ENCODE measurements at regions not wholly inside any gene's neighbourhood (a gene's known extent, or its start where the extent isn't known, plus 50 kb on each side); places are given as distances from the start of the nearest gene placed in this dataset.

DNA sequence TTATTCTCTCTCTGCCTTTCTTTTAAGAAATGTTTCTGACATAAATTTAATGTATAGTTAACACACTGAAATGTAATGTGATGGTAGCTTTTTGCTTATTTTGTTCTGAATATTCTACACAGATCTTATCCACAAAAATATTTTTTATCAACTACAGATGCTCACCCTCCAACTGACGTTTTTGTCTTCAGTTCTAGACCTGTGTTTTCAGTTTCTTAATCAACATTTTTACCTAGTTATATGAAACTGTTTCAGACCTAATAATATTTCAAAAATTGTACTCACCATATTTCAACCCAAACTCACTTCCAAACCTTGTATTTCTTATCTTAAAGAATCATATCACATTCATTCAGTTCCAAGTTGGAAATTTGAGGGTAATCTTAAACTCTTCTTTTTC, 452.8 kb downstream of the RFPL4B start:
- Mint-ChIP-seq H3K4me3 (no peak overlapping the region), H3K27ac (no peak overlapping the region), H3K36me3 (ENCODE audit: low read depth) (no peaks in the 10 kb centered on the region), H3K9me3 (peaks cover 8% of the 10 kb centered on the region), H3K27me3 (no peaks in the 10 kb centered on the region), H3K4me1 (no peaks in the 10 kb centered on the region)
- no peak for ATAC-seq
- DNase-seq = no peak

DNA sequence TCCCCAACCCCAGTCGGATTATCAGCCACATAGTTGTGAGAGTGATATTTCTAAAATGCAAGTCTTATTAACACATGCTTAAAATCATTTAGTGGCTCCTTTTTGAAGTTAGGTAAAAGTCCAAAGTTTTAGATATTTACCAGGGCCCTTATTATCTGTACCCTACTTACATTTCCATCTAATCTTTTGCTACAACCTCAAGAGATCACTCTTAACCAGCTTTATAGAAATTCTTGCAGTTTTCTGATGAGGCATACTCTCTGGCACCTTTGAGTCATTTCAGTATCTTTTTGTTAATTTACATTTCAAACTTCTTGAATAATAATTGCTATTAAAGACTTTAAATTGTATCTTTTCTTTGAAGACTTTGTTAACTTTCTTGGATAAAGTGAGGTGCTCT, 453.3 kb downstream of the RFPL4B start:
- no peaks in the 10 kb centered on the region for H3K36me3 Mint-ChIP-seq (ENCODE audit: low read depth)
- no peaks in the 10 kb centered on the region for H3K4me1 Mint-ChIP-seq
- no peak for DNase-seq
- no peak overlapping the region for H3K27ac Mint-ChIP-seq
- peaks cover 2% of the 10 kb centered on the region for H3K27me3 Mint-ChIP-seq
- H3K9me3 Mint-ChIP-seq = peaks cover 8% of the 10 kb centered on the region
- ATAC-seq = no peak
- no peak overlapping the region for H3K4me3 Mint-ChIP-seq

DNA sequence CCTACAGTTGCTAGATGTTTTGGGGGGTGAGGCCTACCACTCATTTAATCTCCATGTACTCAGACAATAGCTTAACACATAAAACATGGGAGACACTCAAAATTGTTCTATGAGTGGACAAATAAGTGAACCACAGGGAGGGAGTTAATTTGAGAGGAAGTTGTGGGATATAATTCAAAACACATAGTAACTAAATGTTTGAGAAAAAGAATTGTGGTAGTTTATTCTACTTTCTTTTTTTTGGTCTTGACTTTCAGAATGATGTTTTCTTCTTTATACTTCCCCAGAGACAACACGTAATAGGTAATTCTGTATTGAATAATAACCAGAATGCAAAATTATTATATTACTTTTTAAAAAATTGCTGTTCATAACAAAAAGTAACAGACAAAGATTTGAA, 453.8 kb downstream of the RFPL4B start:
- H3K4me1 Mint-ChIP-seq = no peaks in the 10 kb centered on the region
- H3K27ac Mint-ChIP-seq = no peak overlapping the region
- ATAC-seq (no peak), DNase-seq (no peak)
- peaks cover 2% of the 10 kb centered on the region for H3K27me3 Mint-ChIP-seq
- no peak overlapping the region for H3K4me3 Mint-ChIP-seq
- no peaks in the 10 kb centered on the region for H3K36me3 Mint-ChIP-seq (ENCODE audit: low read depth)
- peaks cover 8% of the 10 kb centered on the region for H3K9me3 Mint-ChIP-seq

DNA sequence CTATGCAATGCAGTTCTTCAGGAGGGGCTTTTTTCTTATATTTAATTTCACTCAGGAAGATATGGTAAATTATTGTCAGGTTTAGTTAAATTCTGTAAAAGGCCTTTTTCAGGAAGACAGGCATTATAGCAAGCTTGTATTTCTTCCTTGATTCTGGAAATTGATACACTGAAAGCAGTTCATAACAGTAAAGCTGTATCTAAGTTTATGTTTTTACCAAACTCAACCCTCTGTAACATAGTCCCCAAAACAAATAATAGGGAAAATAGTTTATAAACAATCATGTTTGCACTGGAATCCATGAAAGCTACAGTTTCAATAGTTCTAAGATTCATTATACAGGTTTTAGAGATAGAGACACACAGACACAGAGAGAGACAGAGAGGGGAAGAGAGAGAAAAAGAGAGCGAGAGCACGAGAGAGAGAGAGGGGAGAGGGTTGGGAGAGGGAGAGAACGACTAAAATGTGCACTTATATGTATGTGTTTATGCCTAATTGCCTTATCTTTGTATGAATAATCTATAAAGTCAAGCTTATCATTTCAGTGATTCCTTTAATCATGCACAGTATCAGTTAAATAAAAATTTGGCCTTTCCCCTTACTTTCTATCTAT, 454.4 kb downstream of the RFPL4B start:
- DNase-seq = no peak
- Mint-ChIP-seq H3K27me3 (peaks cover 2% of the 10 kb centered on the region), H3K9me3 (peaks cover 8% of the 10 kb centered on the region), H3K36me3 (ENCODE audit: low read depth) (no peaks in the 10 kb centered on the region), H3K27ac (no peak overlapping the region), H3K4me1 (no peaks in the 10 kb centered on the region), H3K4me3 (no peak overlapping the region)
- no peak for ATAC-seq

DNA sequence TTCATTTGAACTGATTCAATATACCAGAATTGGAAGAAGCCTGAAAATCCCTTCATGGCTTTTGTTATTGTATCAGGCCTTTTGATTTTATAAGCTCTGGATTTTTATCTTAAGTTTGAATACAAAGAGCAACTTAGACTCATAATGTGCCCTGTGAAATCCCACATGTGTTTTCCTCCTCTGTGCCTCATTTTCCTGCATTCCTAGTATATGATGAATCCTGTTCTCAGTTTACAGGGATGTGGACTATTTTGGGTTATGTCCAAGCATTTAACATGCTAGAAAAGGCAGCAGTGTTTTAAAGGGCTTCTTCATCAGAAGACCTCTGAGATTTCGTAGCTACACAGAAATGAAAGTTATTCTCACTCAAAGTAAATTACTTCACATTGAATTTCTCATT, 455.0 kb downstream of the RFPL4B start:
- H3K9me3 Mint-ChIP-seq = peaks cover 2% of the 10 kb centered on the region
- no peak overlapping the region for H3K4me3 Mint-ChIP-seq
- no peaks in the 10 kb centered on the region for H3K4me1 Mint-ChIP-seq
- ATAC-seq (no peak), DNase-seq (no peak)
- peaks cover 2% of the 10 kb centered on the region for H3K27me3 Mint-ChIP-seq
- H3K36me3 Mint-ChIP-seq (ENCODE audit: low read depth) = no peaks in the 10 kb centered on the region
- no peak overlapping the region for H3K27ac Mint-ChIP-seq

DNA sequence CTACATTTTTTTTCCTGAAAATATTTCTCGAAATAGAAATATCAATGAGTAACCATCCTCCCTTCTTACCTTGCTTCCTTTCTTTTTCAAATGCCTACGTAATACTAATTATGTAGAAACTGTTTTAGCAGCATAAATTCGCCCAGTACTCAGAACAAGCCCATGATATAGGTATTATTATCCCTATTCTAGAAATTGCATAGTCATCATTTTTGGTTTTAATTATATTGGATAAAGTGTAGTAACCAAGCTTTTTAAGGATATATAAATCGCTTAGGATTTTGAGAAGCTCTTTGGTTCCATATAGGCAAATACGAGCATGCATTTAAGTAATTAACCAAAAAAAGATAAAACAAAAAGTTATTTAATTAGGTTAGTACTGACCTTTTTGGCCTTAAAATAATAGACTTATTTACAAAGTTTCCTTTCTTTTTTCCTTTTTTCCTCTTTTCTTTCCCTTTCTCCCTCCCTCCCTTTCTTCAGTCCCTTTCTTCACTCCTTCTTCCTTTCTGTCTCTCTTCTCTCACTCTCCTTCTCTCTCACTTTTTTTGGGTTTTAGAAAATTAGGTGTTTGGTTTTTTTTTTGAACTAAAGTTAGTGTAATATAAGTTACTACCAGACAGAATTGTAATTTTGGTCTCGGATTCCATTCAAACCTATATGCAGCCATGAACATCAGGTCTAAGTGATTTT, 457.7 kb downstream of the RFPL4B start:
- Mint-ChIP-seq H3K4me3 (no peak overlapping the region), H3K4me1 (no peaks in the 10 kb centered on the region), H3K9me3 (no peaks in the 10 kb centered on the region), H3K36me3 (ENCODE audit: low read depth) (no peaks in the 10 kb centered on the region), H3K27ac (no peak overlapping the region), H3K27me3 (peaks cover 2% of the 10 kb centered on the region)
- DNase-seq (no peak), ATAC-seq (no peak)

DNA sequence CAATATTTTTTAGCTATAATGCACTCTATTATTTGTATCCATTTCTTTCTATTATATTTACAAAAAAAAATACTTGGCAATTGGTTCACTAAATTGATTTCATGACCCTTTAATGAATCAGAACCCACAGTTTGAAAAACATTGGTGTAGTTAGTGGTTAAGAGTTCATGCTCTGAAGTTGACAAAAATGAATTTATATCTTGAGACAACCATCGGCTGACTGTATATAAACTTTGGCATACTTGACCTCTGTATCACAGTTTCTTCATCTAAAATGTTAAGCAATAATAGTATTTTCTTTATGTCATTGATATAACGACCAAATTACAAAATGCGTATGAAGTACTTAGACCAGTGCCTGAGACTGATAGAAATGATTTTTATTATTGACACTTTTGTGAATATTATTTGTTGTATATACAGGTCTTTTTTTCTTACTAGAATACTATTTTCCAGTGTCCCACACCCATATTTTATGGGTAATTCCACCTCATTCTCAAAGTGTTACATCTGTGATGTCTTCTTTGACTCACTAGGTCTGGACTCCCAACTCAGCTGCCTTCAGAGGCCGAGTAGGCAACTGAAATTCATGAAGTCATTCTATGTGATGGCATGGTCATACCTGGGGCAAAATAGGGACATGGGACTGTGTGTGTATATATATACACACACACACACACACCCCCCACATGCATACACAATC, 459.2 kb downstream of the RFPL4B start:
- Mint-ChIP-seq H3K36me3 (ENCODE audit: low read depth) (no peaks in the 10 kb centered on the region), H3K4me3 (no peak overlapping the region), H3K4me1 (no peaks in the 10 kb centered on the region), H3K27me3 (peaks cover 2% of the 10 kb centered on the region), H3K27ac (no peak overlapping the region), H3K9me3 (no peaks in the 10 kb centered on the region)
- DNase-seq (no peak), ATAC-seq (no peak)

DNA sequence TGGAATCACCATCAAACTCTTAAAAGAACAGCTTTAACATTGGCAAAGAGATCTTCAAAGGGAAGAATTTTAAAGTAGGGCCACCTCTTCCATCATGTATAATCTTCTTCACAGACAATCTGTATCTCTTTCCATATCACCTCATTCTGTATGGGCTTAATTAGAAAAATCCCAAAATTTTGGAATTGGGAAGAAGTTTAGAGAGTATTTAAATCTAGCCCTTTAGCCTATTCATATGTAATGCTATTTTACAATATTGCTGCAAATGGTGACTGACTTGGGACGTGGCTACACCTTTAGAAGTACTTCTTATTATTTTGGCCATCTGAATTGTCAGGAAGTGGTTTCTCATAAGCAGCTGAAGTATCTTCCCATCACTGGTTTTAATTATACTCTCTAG, 474.3 kb downstream of the RFPL4B start:
- Mint-ChIP-seq H3K4me3 (no peak overlapping the region), H3K4me1 (no peaks in the 10 kb centered on the region), H3K9me3 (peaks cover 8% of the 10 kb centered on the region), H3K27me3 (no peaks in the 10 kb centered on the region), H3K36me3 (ENCODE audit: low read depth) (no peaks in the 10 kb centered on the region), H3K27ac (no peak overlapping the region)
- no peak for ATAC-seq
- no peak for DNase-seq

DNA sequence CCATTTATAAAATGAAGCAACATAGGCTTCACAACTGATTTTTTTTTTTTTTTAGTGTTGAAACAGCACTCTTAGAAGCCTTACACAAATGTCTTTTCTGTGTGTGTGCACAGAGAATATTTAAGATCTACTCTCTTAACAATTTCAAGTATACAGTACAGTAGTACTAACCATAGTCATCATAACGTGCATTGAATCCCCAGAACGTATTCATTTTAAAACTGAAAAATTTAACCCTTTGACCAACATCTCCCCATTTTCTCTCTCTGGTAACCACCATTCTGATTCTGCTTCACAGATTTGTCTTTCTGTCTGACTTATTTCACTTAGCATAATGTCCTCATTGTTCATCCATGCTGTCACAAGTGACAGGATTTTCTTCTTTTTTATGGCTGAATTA, 475.6 kb downstream of the RFPL4B start:
- Mint-ChIP-seq H3K36me3 (ENCODE audit: low read depth) (no peaks in the 10 kb centered on the region), H3K27ac (no peak overlapping the region), H3K4me3 (no peak overlapping the region), H3K27me3 (no peaks in the 10 kb centered on the region), H3K4me1 (no peaks in the 10 kb centered on the region), H3K9me3 (peaks cover 8% of the 10 kb centered on the region)
- DNase-seq (no peak), ATAC-seq (no peak)

DNA sequence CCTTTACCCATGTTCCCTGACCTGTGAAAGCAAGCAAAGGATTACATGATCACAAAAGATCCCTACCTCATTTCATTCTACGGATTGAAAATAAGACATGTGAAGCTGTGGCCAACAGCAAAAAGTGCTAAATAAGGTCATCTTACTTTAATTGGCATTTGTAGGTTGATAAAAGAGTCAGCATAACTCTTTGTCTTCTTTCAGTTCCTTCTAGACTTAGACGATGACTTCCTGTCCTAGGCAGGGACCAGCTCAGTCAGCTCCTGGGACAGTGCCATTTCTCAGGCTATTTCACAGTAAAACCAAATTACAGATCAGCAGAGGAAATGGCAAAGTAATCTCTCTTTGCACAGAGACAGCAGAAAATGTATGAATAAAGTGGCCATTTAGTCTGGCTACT, 480.7 kb downstream of the RFPL4B start:
- Mint-ChIP-seq H3K36me3 (ENCODE audit: low read depth) (no peaks in the 10 kb centered on the region), H3K27me3 (no peaks in the 10 kb centered on the region), H3K27ac (no peak overlapping the region), H3K9me3 (no peaks in the 10 kb centered on the region), H3K4me1 (no peaks in the 10 kb centered on the region), H3K4me3 (no peak overlapping the region)
- no peak for ATAC-seq
- no peak for DNase-seq

DNA sequence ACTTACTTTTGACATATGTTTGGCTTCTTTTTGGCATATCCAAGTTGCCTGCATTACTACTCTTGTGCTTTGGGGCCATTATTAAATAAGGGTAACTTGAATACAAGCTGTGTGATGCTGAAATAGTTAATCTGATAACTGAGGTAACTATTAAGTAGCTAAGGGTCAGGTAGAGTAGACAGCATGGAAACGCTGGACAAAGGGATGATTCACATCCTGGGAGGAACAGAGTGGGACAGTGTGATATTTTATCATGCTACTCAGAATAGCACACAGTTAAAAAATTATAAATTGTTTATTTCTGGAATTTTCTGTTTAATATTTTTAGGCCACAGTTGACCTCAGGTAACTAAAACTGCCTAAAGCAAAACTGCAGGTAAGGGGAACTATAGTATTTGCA, 483.9 kb downstream of the RFPL4B start:
- no peaks in the 10 kb centered on the region for H3K4me1 Mint-ChIP-seq
- ATAC-seq (no peak), DNase-seq (no peak)
- no peaks in the 10 kb centered on the region for H3K9me3 Mint-ChIP-seq
- H3K36me3 Mint-ChIP-seq (ENCODE audit: low read depth) = no peaks in the 10 kb centered on the region
- H3K27me3 Mint-ChIP-seq = no peaks in the 10 kb centered on the region
- H3K4me3 Mint-ChIP-seq = no peak overlapping the region
- no peak overlapping the region for H3K27ac Mint-ChIP-seq

DNA sequence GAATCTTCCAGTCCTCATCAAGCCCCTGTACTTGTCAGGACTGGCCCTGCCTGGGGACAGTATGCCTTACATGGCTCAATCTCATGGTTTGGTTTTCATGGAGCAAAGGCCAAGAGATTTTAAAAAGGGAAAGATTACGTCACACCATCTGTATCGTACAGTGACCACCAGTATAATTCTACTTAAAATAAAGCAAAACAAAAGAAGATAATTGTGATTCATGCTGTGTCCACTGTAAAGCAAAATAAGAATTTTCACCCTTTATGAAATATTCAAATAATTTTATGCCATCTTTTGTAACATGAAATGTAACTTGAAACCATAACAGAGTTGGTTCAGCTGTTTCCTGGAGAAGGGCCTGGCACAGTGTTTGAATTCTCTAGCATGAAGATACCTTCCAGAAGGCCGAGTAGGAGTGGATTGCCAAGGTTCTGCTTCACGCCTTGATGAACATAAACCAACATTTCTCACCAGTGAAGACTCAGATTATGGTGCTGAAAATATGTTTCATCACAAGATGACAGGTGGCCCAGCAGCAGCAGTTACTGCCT, 486.5 kb downstream of the RFPL4B start:
- no peaks in the 10 kb centered on the region for H3K9me3 Mint-ChIP-seq
- DNase-seq = no peak
- ATAC-seq = no peak
- no peak overlapping the region for H3K4me3 Mint-ChIP-seq
- H3K27me3 Mint-ChIP-seq = no peaks in the 10 kb centered on the region
- H3K4me1 Mint-ChIP-seq = no peaks in the 10 kb centered on the region
- no peaks in the 10 kb centered on the region for H3K36me3 Mint-ChIP-seq (ENCODE audit: low read depth)
- H3K27ac Mint-ChIP-seq = no peak overlapping the region

DNA sequence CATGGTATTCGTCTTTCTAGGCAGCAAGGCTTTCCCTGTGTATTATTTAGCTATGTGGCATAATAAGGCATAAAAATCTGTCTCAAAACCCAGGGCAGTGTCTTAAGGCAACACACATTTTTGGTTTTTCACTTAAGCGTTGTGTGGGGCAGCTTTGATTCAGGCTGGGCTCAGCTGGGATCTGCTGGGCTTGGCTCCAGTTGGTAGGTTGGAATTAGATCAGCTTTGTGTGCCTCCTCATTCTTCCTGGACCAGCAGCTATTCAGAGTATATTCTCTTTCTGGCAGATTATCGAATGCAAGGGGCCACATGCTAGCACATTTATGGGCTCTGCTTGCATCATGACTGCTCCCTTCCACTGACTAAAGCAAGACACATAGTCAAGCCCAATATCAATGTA, 487.9 kb downstream of the RFPL4B start:
- no peaks in the 10 kb centered on the region for H3K4me1 Mint-ChIP-seq
- no peaks in the 10 kb centered on the region for H3K27me3 Mint-ChIP-seq
- H3K9me3 Mint-ChIP-seq = no peaks in the 10 kb centered on the region

DNA sequence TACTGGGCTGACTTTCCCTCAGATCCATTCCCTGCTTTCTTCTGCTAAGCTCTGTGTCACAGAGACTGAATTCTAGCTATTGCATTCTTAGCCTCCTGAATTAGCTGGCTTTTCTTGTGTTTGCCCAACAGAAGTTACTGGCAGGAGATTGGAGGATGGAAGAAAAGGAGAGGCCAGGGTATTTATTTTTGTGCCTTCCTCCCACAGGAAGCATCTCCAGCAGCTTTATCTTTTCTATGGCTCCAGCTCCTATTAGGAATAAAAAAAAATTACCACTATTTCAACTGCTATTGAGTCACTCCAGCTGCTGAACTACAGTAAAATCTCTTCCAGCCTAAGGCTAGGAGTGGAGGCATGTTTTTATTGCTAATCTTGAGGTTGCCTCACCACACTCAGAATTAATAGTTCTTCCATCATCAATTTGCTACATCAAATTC, 492.4 kb downstream of the RFPL4B start:
- Mint-ChIP-seq H3K4me1 (no peaks in the 10 kb centered on the region), H3K9me3 (peaks cover 4% of the 10 kb centered on the region), H3K27ac (no peak overlapping the region), H3K36me3 (ENCODE audit: low read depth) (no peaks in the 10 kb centered on the region), H3K27me3 (no peaks in the 10 kb centered on the region), H3K4me3 (no peak overlapping the region)
- ATAC-seq = no peak
- DNase-seq = no peak

More for the DNA sequence above, 487.9 kb downstream of the RFPL4B start:
- Mint-ChIP-seq H3K27ac (no peak overlapping the region), H3K36me3 (ENCODE audit: low read depth) (no peaks in the 10 kb centered on the region), H3K4me3 (no peak overlapping the region)
- ATAC-seq = no peak
- DNase-seq = no peak
